ENCODE measurements at regions not wholly inside any gene's neighbourhood (a gene's known extent, or its start where the extent isn't known, plus 50 kb on each side); places are given as distances from the start of the nearest gene placed in this dataset.

DNA sequence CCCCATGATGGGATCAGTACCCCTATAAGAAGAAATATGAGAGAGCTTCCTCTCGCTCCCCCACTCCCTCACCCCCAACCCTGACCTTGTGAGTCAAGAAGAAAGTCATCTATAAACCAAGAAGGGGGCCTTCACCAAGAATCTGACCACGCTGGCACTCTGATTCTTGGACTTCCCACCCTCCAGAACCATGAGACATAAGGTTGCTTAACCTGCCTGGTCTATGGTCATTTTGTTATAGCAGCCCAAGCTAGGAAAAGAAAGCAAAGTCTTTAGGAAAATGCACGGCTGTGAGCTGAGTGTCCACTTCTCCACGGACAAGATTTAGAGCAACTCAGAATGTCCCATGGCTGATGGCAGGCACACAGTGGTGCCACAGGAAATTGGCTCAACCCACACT is 333.5 kb downstream of the SOX9 start:
- TF ChIP-seq CTCF (conservative IDR thresholded peaks at IDR 0.05; ENCODE audit: low read depth, low read length) (no peak), EZH2 (IDR thresholded peaks at IDR 0.05; ENCODE audit: low read length, unreplicated experiment) (no peak)

Measured in PC-3 (cell line).